GM21526 (cell line): ENCODE measurements at regions not wholly inside any gene's neighbourhood (a gene's known extent, or its start where the extent isn't known, plus 50 kb on each side); places are given as distances from the start of the nearest gene placed in this dataset.

Experiments
- ATAC-seq: cut with Tn5 transposase; IDR thresholded peaks from one replicate; pipeline ENCODE4 v1.9.1; 2021; ENCODE audit warnings: moderate library complexity; ENCODE audit not compliant: unreplicated experiment, low FRiP score

GRCh38 chr18:46338766-46339165 is 234.6 kb downstream of the HAUS1 start:
- ATAC-seq, result no peak

GRCh38 chr18:46340716-46341115 is 236.5 kb downstream of the HAUS1 start:
- no peak for ATAC-seq

DNA sequence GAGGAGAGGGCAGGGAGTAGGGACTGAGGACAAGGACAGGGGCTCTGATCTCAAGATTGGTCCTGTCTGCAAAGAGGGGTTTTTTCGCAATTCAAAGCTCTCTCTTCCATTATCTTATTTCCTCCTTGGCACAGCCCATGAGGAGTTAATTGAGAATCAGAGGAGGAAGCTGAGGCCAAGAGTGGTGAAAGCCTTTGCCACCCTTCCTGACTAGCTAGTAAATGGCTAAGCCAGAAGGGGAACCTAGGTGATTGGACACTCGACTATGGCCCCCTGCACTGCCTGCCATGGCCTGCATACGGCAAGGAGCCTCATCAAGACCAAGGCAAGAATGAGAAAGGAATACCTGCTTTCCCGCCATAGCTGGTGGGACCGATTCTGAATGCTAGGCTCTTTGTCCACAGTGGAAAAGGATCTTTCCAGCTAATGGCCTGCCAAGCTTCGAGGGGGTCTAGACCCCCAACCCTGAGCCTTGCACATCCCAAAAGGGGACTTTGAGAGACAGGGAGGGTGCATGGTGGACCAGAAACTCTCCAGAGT is 237.9 kb downstream of the HAUS1 start:
- no peak for ATAC-seq

DNA sequence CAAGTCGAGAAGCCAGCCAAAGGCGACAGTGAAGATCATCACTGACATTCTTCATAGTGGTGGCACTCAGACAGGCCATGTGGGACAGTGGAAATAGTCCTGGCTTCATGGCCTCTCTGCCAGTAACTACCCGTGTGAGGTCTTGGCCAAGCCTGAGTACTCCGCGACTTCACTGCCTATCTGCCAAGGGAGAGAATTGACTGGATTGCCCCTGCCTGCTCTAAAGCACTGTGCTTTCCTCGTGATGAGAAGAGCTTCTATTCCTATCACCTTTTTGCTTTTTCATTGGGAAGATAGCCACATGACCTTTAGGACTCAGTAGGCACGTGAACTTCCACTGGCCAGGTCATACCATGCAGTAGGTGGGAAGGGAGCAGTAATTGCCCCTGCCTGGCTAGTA is 239.3 kb downstream of the HAUS1 start:
- ATAC-seq, result no peak

- ATAC-seq, result peak; percentile 69
These were observed 239.8 kb downstream of the HAUS1 start for GRCh38 chr18:46343931-46344372.

DNA sequence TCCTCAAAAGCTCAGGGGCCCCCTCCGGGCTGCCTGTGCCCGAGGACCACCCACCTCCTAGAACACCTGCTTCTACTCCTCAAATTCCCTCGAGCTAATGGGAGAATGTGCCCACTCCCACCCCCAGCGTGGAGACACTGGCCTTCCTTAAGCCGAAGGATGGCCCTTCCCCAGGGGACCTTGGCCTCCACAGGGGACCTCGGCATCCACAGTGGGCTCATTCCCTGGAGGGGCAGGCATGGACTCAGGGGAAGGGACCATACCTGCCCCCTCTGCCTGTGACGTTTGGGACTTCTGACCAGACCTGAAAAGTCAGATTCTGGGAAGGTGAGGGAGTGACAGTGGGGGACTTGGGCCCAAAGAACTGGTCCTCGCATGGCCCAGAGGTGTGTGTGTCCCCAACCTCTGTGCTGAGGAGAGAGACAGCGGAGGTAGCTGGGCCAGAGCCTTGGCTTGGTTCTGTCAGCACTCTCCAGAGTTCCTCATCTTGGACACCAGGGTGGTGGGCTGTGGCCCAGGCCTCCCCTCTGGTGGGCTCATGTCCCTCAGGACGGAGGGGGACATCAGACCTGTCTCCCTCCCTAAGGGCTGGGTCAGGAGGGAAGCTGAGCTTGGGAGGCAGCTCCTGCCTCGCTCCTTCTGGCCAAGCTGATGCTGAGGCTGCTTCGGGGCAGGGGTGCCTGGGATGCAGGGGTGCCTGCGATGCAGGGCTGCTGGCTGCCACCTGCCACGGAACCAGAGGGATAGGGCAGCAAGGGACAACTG is 240.4 kb downstream of the HAUS1 start:
- ATAC-seq, result no peak

GRCh38 chr18:46345181-46345465 is 240.9 kb downstream of the HAUS1 start:
- ATAC-seq, result no peak

DNA sequence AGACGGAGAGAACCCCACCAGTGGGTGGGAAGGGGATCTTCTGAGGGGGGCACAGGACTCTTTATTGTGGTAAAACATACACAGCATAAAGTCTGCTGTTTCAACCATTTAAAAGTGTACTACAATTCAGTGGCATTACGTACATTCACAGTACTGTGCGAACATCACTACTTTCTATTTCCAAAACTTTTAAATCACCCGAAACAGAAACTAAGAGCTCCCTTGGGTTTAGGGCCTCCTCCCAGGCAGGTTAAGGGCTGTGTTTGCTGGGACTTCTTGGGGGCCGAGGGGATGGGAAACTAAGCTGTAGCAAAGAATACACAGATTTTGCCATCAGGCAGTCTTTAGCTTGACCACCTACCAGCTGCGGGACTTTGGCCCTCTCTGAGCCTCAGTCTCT is 242.0 kb downstream of the HAUS1 start:
- peak; percentile 51 for ATAC-seq

- ATAC-seq, result no peak
These were observed 242.9 kb downstream of the HAUS1 start for GRCh38 chr18:46346896-46347630.

- no peak for ATAC-seq
These were observed 246.5 kb downstream of the HAUS1 start for GRCh38 chr18:46350598-46351159.

DNA sequence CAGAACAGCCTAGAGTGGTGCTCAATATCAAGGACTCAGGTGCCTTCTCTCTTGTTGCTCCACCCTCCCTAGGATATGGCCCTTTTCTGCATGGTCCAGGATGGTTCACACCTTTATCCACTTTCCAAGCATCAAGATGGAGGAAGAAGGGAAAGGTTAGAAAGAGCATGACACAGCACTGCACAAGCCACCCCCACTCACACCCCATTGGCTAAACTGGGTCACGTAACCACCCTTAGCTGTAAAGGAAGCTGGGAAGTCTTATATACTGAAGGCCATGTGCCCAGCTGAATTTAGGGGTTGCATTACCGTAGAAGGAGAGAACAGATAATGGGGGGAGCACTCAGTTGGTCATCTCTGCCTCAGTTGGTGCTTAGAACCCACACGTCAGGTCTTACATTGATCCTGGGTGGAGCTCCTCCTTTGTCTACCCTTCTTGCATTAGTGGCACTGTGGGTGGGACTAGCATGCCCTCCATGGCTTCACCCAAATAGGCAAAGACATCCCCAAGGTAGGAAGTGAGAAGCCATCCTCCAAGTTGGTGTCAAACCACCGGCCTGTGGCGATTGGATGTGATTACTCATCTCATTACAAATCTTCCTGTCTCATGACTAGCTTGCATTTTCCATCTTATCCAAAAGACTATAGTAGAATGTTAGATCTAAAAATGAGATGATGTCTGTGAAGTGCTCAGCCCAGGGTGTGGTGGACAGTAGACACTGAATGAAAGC is 248.5 kb downstream of the HAUS1 start:
- ATAC-seq, result no peak

- ATAC-seq, result no peak
These were observed 249.3 kb downstream of the HAUS1 start for GRCh38 chr18:46353460-46353859.

DNA sequence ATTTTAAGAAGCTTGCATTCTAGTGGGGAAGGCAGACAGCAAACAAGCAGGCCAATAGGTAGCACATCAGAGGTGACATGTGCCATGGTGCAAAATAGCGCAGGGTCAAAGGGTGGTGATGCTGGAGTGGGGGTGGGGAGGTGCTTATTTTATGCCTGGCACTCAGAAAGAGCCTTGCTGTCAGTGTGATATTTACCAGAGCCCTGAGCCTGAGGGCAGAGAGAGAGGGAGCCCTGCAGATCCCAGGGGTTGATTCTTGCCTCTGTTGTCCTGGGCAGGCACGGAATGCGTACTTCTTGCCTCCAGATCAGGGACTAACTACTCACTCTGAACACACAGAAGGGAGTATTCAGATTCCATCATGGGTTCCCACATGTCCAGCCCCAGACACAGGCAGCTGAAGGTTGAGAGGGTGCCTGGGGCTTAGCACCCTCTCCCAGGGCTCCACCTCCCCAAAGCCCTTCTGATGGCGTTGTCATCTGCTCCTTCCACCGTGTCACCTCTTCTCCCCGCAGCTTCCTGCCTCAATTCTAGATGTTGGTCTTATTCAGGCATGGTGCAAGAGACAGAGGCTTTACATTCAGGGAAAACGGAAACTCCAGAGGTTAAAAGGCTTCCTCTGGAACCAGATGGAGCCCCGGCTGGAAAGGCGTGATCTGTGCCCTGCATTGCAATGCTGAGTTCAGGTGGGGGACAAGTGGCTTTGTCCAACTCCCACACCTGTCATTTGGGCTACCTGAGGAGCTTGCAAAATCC is 252.3 kb downstream of the HAUS1 start:
- no peak for ATAC-seq

DNA sequence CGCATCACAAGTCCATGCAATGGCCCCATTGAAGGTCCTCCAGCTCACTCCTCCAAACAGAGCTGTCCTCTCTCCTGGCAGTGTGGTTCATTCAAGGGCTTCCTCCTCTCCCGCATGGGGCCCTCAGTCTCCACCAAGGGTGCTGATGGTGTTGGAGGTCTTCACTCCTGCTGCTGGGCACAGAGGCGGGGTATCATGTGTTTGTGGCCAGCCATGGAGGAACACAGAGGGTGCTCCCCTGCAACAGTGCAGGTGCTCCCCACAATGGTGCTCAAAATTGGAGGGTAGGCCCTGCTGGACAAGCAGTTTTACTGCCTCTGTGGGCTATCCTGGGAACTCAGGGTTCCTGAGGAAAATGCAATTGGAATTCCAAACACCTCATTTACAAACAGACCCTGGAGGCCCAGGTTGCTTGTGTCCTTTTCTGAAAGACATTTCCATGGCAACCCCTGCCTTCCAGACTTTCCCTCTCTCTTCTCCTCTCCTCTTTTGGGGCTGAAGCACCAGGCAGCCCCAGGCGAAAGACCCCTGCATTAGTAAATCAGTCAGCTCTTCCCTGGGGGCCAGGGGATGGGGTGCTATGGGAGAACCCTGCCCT is 256.0 kb downstream of the HAUS1 start:
- ATAC-seq, result no peak

- ATAC-seq, result no peak
These were observed 256.7 kb downstream of the HAUS1 start for GRCh38 chr18:46360866-46361265.

DNA sequence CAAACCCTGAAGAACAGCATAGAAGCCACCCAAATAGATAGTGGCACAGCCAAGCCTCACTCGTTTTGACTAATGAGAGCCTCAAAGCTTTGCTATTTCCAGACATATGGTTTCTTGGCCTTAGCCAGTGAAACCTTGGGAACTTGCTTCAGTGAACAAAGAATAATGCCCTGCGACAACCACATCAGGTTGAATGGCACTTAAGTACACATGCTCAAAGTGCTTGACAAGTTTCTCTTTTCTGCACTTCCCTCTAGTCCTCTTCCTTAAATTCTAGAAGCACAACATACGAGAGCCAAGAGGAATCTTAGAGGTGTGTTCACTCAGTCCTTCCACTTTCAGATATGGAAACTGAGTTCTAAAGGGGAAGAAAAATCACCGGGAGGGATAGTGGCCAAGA is 258.3 kb downstream of the HAUS1 start:
- ATAC-seq, result no peak

DNA sequence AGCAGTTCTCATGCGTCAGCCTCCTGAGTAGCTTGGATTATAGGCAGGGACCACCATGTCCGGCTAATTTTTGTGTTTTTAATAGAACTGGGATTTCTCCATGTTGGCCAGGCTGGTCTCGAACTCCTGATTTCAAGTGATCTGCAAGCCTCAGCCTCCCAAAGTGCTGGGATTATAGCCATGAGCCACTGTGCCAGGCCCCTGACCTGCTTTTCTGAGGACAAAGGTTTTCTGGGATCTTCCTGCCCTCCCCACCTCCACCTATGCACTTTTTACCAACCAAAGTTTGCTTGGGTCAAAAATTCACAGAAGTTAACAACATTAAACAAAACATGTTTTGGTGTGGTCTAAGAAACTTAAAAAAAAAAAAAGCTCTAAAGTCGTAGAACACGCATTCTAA is 259.9 kb downstream of the HAUS1 start:
- ATAC-seq, result no peak

- no peak for ATAC-seq
These were observed 262.0 kb downstream of the HAUS1 start for GRCh38 chr18:46366201-46366600.

- no peak for ATAC-seq
These were observed 262.7 kb downstream of the HAUS1 start for GRCh38 chr18:46366751-46367376.
